H1 (cell line): ENCODE measurements at regions not wholly inside any gene's neighbourhood (a gene's known extent, or its start where the extent isn't known, plus 50 kb on each side); places are given as distances from the start of the nearest gene placed in this dataset.

Experiments used
- CTCF ChIA-PET: fragments of 300-600 bp; sonication (Branson Sonifier 250); formaldehyde crosslinking; loops from one replicate; lab custom pipeline; 2021; ENCODE audit not compliant: partially characterized antibody; lab: Charles Lee
- POLR2A ChIA-PET: fragments of 300-600 bp; sonication (Branson Sonifier 250); formaldehyde crosslinking; loops from one replicate; lab custom pipeline; 2021; ENCODE audit warnings: inconsistent platforms; ENCODE audit not compliant: partially characterized antibody; lab: Charles Lee
- DNase-seq, 2 experiments: peaks; one replicate each; pipeline versions ENCODE4 v3.0.0 to v3.0.0-alpha.2; 2010 to 2022; ENCODE audit warnings: low spot score in 2 of 2, low read depth in 1 of 2, mixed read lengths in 1 of 2
- FAIRE-seq: peaks from 2 replicates; lab custom pipeline; 2011; peaks lifted over from hg19 to GRCh38; lab: Jason Lieb, UNC
- H2AFZ ChIP-seq: 2 replicates; pipeline ENCODE4 v1.8.1; 2012; ENCODE audit warnings: low read length, inconsistent platforms
- H2AK5ac ChIP-seq: 2 replicates; pipeline ENCODE4 v1.6.1; 2013; ENCODE audit warnings: low read depth, low read length
- H2BK120ac ChIP-seq: replicated peaks from 2 replicates; pipeline ENCODE3; 2013; ENCODE audit warnings: low read depth, low read length, inconsistent platforms
- H2BK12ac ChIP-seq: 2 replicates; pipeline ENCODE4 v1.6.1; 2013; ENCODE audit warnings: low read depth, low read length
- H2BK15ac ChIP-seq: 2 replicates; pipeline ENCODE4 v1.6.1; 2013; ENCODE audit warnings: low read length
- H2BK20ac ChIP-seq: 2 replicates; pipeline ENCODE4 v1.6.1; 2013; ENCODE audit warnings: low read length
- H2BK5ac ChIP-seq: 2 replicates; pipeline ENCODE4 v1.6.1; 2013; ENCODE audit warnings: low read depth, low read length
- H3K14ac ChIP-seq: 2 replicates; pipeline ENCODE4 v1.6.1; 2013; ENCODE audit warnings: inconsistent platforms; ENCODE audit not compliant: insufficient read length
- H3K18ac ChIP-seq: 2 replicates; pipeline ENCODE4 v1.6.1; 2013; ENCODE audit warnings: low read length; ENCODE audit errors: extremely low read depth
- H3K23ac ChIP-seq: 2 replicates; pipeline ENCODE4 v1.6.1; 2013; ENCODE audit warnings: inconsistent platforms; ENCODE audit not compliant: insufficient read length
- H3K23me2 ChIP-seq: 2 replicates; pipeline ENCODE4 v1.6.1; 2013; ENCODE audit warnings: low read depth, low read length
- H3K27ac ChIP-seq: 2 replicates; pipeline ENCODE4 v1.6.1; 2011; ENCODE audit warnings: low read depth, low read length, inconsistent platforms
- H3K27me3 ChIP-seq, 4 experiments: replicated peaks in 1 of 4; 1 replicate in 1 of 4; 2 replicates in 3 of 4; pipeline versions ENCODE4 v1.6.1 to v1.8.1; 2011 to 2013; ENCODE audit warnings: low read length in 3 of 4, mild to moderate bottlenecking in 3 of 4, inconsistent platforms in 2 of 4, mixed read lengths in 2 of 4, moderate library complexity in 1 of 4; ENCODE audit not compliant: control insufficient read depth in 3 of 4, insufficient read depth in 3 of 4; ENCODE audit errors: extremely low read depth in 1 of 4
- H3K36me3 ChIP-seq, 4 experiments: 2 replicates each; pipeline versions ENCODE4 v1.6.1 to v1.8.1; 2011 to 2013; ENCODE audit warnings: mild to moderate bottlenecking in 4 of 4, low read length in 3 of 4, moderate library complexity in 2 of 4, control low read depth in 1 of 4, inconsistent platforms in 1 of 4; ENCODE audit not compliant: insufficient read depth in 4 of 4, control insufficient read depth in 2 of 4
- H3K4ac ChIP-seq: replicated peaks from 2 replicates; pipeline ENCODE3; 2013; ENCODE audit warnings: low read length, low read depth, mixed read lengths, inconsistent platforms; ENCODE audit not compliant: insufficient read length
- H3K4me1 ChIP-seq, 4 experiments: replicated peaks in 1 of 4; 1 replicate in 1 of 4; 2 replicates in 3 of 4; pipeline versions ENCODE4 v1.6.1 to v1.8.1; 2011 to 2013; ENCODE audit warnings: low read length in 3 of 4, inconsistent platforms in 2 of 4, mixed read lengths in 1 of 4; ENCODE audit not compliant: insufficient read depth in 4 of 4, control insufficient read depth in 3 of 4
- H3K4me2 ChIP-seq, 2 experiments: 2 replicates each; pipeline versions ENCODE4 v1.6.1 to v1.8.1; 2011 to 2013; ENCODE audit warnings: low read depth in 2 of 2, low read length in 2 of 2, control low read depth in 1 of 2, inconsistent platforms in 1 of 2, mild to moderate bottlenecking in 1 of 2; ENCODE audit not compliant: insufficient read depth in 1 of 2
- H3K4me3 ChIP-seq, 4 experiments: fragments of 200-600, 300-600 bp in 1 of 4; sonication (generic), shearing (Covaris generic), sonication (Bioruptor Twin) in 1 of 4; 2 replicates each; pipeline versions ENCODE4 v1.5.1 to v1.8.1; 2011 to 2016; ENCODE audit warnings: low read length in 4 of 4, low read depth in 3 of 4, control low read depth in 2 of 4, inconsistent platforms in 2 of 4, mild to moderate bottlenecking in 2 of 4, mixed read lengths in 1 of 4, moderate library complexity in 1 of 4; ENCODE audit not compliant: insufficient read depth in 2 of 4; ENCODE audit errors: extremely low read depth in 1 of 4
- H3K56ac ChIP-seq: replicated peaks from 2 replicates; pipeline ENCODE3; 2013; ENCODE audit warnings: low read depth, mild to moderate bottlenecking, mixed read lengths, low read length, inconsistent platforms; ENCODE audit not compliant: insufficient read length
- H3K79me1 ChIP-seq: 2 replicates; pipeline ENCODE4 v1.6.1; 2013; ENCODE audit warnings: low read depth, low read length, control low read depth
- H3K79me2 ChIP-seq, 2 experiments: 2 replicates each; pipeline versions ENCODE4 v1.6.1 to v1.8.1; 2012 to 2013; ENCODE audit warnings: low read length in 2 of 2, mild to moderate bottlenecking in 2 of 2, inconsistent platforms in 1 of 2; ENCODE audit not compliant: insufficient read depth in 2 of 2, control insufficient read depth in 1 of 2
- H3K9ac ChIP-seq, 4 experiments: replicated peaks in 1 of 4; 1 replicate in 1 of 4; 2 replicates in 3 of 4; pipeline versions ENCODE4 v1.6.1 to v1.8.1; 2011 to 2013; ENCODE audit warnings: low read depth in 3 of 4, low read length in 3 of 4, control low read depth in 2 of 4, mild to moderate bottlenecking in 2 of 4, moderate library complexity in 2 of 4, inconsistent platforms in 1 of 4; ENCODE audit errors: extremely low read depth in 1 of 4
- H3K9me3 ChIP-seq, 2 experiments: 2 replicates each; pipeline versions ENCODE4 v1.6.1 to v1.8.1; 2012 to 2013; ENCODE audit warnings: mild to moderate bottlenecking in 2 of 2, moderate library complexity in 2 of 2, control low read depth in 1 of 2, inconsistent platforms in 1 of 2, low read depth in 1 of 2, low read length in 1 of 2, mixed read lengths in 1 of 2; ENCODE audit not compliant: insufficient read depth in 2 of 2
- H4K20me1 ChIP-seq, 2 experiments: replicated peaks in 1 of 2; 2 replicates each; pipeline versions ENCODE3 to v1.8.1; 2011 to 2013; ENCODE audit warnings: inconsistent platforms in 2 of 2, low read length in 2 of 2, mild to moderate bottlenecking in 1 of 2; ENCODE audit not compliant: insufficient read depth in 2 of 2, control insufficient read depth in 1 of 2
- H4K5ac ChIP-seq: 2 replicates; pipeline ENCODE4 v1.6.1; 2013; ENCODE audit warnings: low read length, low read depth, mixed read lengths, inconsistent platforms; ENCODE audit not compliant: insufficient read length
- H4K8ac ChIP-seq: 2 replicates; pipeline ENCODE4 v1.8.0; 2013; ENCODE audit warnings: mild to moderate bottlenecking, moderate library complexity, low read length, inconsistent platforms; ENCODE audit not compliant: insufficient read depth; ENCODE audit errors: extremely low read depth
- H4K91ac ChIP-seq: replicated peaks from 2 replicates; pipeline ENCODE3; 2013; ENCODE audit warnings: low read length, mixed read lengths, inconsistent platforms; ENCODE audit not compliant: insufficient read length
- CEBPB ChIP-seq: IDR thresholded peaks from 2 replicates; pipeline ENCODE4 v1.6.1; 2012; ENCODE audit warnings: low read depth, low read length
- SAP30 ChIP-seq: fragments of 300-600 bp; sonication (generic); IDR thresholded peaks from 2 replicates; pipeline ENCODE4 v1.7.1; 2012; ENCODE audit warnings: low read length, moderate library complexity, mild to moderate bottlenecking, inconsistent platforms; ENCODE audit not compliant: insufficient read depth, insufficient replicate concordance
- WGBS, 2 experiments: shearing (Covaris generic) in 1 of 2; methylation state at CpG; one replicate each; pipeline versions ENCODE4 v1.1.6 to v1.1.7; 2013 to 2015; ENCODE audit warnings: low lambda C conversion rate in 2 of 2, mixed read lengths in 2 of 2, inconsistent platforms in 1 of 2, low coverage in 1 of 2, missing lambda C conversion rate in 1 of 2; ENCODE audit not compliant: insufficient replicate concordance in 2 of 2, insufficient coverage in 1 of 2, insufficient read length in 1 of 2; ENCODE audit errors: extremely low coverage in 1 of 2, missing lambda C conversion rate in 1 of 2; 5-methylcytosine and 5-hydroxymethylcytosine counted together

- Histone ChIP-seq H2BK12ac (no peak overlapping the region), H3K4me1 (no peaks in the 10 kb centered on the region), H3K79me1 (no peaks in the 10 kb centered on the region), H3K14ac (no peak overlapping the region), H2BK5ac (no peak overlapping the region), H3K23me2 (no peaks in the 10 kb centered on the region; the same call in 1 of the 2 replicates), H3K56ac (no peak overlapping the region), H2BK15ac (no peak overlapping the region), H4K91ac (no peak overlapping the region), H2BK20ac (no peak overlapping the region), H3K27ac (no peak overlapping the region), H4K8ac (no peak overlapping the region), H3K9me3 (no peaks in the 10 kb centered on the region), H4K5ac (no peak overlapping the region), H2BK120ac (no peak overlapping the region), H3K36me3 (no peaks in the 10 kb centered on the region), H2AFZ (0 out of 2 replicates have a peak overlapping the region, but pooled peaks have one; percentile 0), H3K79me2 (no peaks in the 10 kb centered on the region), H3K4me2 (no peak overlapping the region), H3K9ac (no peak overlapping the region), H3K4ac (no peak overlapping the region), H2AK5ac (0 out of 2 replicates have a peak overlapping the region, but pooled peaks have one; percentile 39), H3K27me3 (no peaks in the 10 kb centered on the region), H4K20me1 (no peaks in the 10 kb centered on the region), H3K4me3 (no peak overlapping the region), H3K18ac (no peak overlapping the region), H3K23ac (no peak overlapping the region)
- ChIA-PET CTCF (interaction anchor here (0.6 to 1.5 kb wide), 2 partner anchors 54 to 80 kb away, joined by 3 read pairs; no protein-coding TSS in a partner anchor), POLR2A (interaction anchor here (0.5 kb wide), 1 partner anchor 649 kb away, joined by 3 read pairs; no protein-coding TSS in a partner anchor)
- peak in 1 of 2 experiments; percentile 35 for DNase-seq
- FAIRE-seq: no peak
- WGBS, 2 experiments: 85% methylated on average over 15 of the region's 15 CpGs; no CpG with 5 or more reads in 1 of the 2 experiments
- TF ChIP-seq SAP30: no peak
- peak; percentile 57; the same call in 1 of the 2 replicates for TF ChIP-seq CEBPB
Measured at GRCh38 chr12:3380200-3381043, 110.6 kb upstream of the PRMT8 start.
